ENCODE measurements at regions not wholly inside any gene's neighbourhood (a gene's known extent, or its start where the extent isn't known, plus 50 kb on each side); places are given as distances from the start of the nearest gene placed in this dataset.

DNA sequence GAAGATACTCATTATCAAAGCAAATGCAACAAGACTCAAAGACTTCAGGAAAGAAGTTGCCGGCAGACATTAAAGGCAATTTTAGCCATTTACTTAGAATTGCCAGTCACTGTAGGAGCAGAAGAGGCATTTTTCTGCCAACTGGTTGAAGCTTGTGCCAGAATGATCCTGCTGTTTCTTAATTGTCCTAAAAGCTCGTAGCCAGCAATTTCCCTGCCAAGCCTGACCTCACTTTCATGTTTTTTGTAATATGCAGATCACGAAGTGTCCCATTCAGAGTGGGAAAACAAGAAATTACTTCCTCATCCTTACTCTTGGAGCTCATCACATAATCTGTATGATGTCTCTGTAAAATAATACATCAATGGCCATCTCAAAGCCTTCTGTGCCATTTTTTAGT, 130.9 kb upstream of the ANKRD1 start:
- H3K27ac ChIP-seq (ENCODE audit: low read length): no peak overlapping the region
- no peak for DNase-seq (ENCODE audit: low read depth, low spot score)
- no peak overlapping the region for H3K4me3 ChIP-seq (ENCODE audit: low read length)
- H3K36me3 ChIP-seq (ENCODE audit: control insufficient read depth, insufficient read depth, low read length): no peaks in the 10 kb centered on the region
- H3K9me3 ChIP-seq (ENCODE audit: control insufficient read depth, insufficient read depth, low read length): no peaks in the 10 kb centered on the region
- no peaks in the 10 kb centered on the region for H3K27me3 ChIP-seq (ENCODE audit: control insufficient read depth, insufficient read depth, low read length)
- no CpG with 5 or more reads among the region's 3 CpGs for WGBS (ENCODE audit: insufficient coverage, insufficient read length)
- H3K4me1 ChIP-seq (ENCODE audit: control insufficient read depth, insufficient read depth, low read length): no peaks in the 10 kb centered on the region

DNA sequence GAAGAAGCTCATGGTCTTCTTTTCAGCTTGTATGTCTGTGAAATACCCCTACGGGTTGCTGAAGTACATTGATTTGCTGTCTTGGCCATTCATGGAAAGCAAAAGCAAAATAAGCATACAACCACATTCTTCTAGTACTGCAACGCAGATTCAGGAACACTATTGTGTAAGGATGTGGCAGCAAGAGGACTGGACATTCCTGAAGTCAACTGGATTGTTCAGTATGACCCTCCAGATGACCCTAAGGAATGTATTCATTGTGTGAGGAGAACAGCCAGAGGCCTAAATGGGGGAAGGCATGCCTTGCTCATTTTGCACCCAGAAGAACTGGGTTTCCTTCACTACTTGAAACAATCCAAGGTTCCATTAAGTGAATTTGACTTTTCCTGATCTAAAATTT, 133.4 kb upstream of the ANKRD1 start:
- H3K27me3 ChIP-seq (ENCODE audit: control insufficient read depth, insufficient read depth, low read length): no peaks in the 10 kb centered on the region
- no peak overlapping the region for H3K27ac ChIP-seq (ENCODE audit: low read length)
- H3K9me3 ChIP-seq (ENCODE audit: control insufficient read depth, insufficient read depth, low read length): no peaks in the 10 kb centered on the region
- H3K4me1 ChIP-seq (ENCODE audit: control insufficient read depth, insufficient read depth, low read length): no peaks in the 10 kb centered on the region
- no peak overlapping the region for H3K4me3 ChIP-seq (ENCODE audit: low read length)
- no CpG with 5 or more reads among the region's 2 CpGs for WGBS (ENCODE audit: insufficient coverage, insufficient read length)
- no peak for DNase-seq (ENCODE audit: low read depth, low spot score)
- no peaks in the 10 kb centered on the region for H3K36me3 ChIP-seq (ENCODE audit: control insufficient read depth, insufficient read depth, low read length)

DNA sequence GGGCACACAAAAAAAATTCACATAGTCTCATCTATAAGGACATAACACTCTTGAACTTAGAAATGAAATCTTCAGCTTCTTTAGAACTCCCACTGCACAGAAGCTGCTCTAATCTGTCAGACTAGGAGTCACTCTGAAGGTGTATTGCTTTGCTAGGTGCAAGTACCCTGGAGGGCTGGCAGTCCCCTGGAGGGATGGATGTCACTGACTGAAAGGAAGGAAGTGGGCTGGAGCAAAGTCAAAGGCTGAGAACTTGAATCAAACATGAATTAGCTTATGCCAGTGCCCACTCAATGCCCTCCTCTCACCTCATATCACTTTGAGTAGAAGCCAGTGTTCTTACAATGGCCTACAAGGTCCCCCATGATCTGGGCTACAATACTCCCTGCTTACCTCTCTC, 140.3 kb upstream of the ANKRD1 start:
- no peak overlapping the region for H3K4me3 ChIP-seq (ENCODE audit: low read length)
- no peak for DNase-seq (ENCODE audit: low read depth, low spot score)
- H3K9me3 ChIP-seq (ENCODE audit: control insufficient read depth, insufficient read depth, low read length): no peaks in the 10 kb centered on the region
- H3K36me3 ChIP-seq (ENCODE audit: control insufficient read depth, insufficient read depth, low read length): no peaks in the 10 kb centered on the region
- H3K27ac ChIP-seq (ENCODE audit: low read length): no peak overlapping the region
- no peaks in the 10 kb centered on the region for H3K4me1 ChIP-seq (ENCODE audit: control insufficient read depth, insufficient read depth, low read length)
- H3K27me3 ChIP-seq (ENCODE audit: control insufficient read depth, insufficient read depth, low read length): no peaks in the 10 kb centered on the region

DNA sequence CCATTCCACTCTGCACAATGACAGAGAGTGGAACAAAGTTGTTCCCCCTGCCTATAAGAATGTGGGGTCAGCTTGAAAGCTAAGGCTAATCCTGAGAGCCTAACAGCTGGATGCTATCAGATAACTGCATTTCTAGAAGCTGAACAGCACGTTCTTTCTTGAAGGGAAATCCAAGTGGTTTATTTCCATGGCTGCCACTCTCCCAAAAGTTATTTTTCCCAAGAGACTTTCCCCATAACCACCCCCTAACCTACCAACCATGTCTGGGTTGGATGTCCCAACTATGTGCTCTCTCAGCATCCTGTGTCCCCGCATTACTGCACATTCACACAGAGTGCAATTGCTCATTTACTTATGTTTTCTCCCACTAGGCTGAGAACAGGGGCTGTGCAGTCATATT, 140.7 kb upstream of the ANKRD1 start:
- Histone ChIP-seq H3K9me3 (ENCODE audit: control insufficient read depth, insufficient read depth, low read length) (no peaks in the 10 kb centered on the region), H3K4me3 (ENCODE audit: low read length) (no peak overlapping the region), H3K36me3 (ENCODE audit: control insufficient read depth, insufficient read depth, low read length) (no peaks in the 10 kb centered on the region), H3K27me3 (ENCODE audit: control insufficient read depth, insufficient read depth, low read length) (no peaks in the 10 kb centered on the region), H3K27ac (ENCODE audit: low read length) (no peak overlapping the region), H3K4me1 (ENCODE audit: control insufficient read depth, insufficient read depth, low read length) (no peaks in the 10 kb centered on the region)
- DNase-seq (ENCODE audit: low read depth, low spot score): no peak
- no CpG with 5 or more reads among the region's 2 CpGs for WGBS (ENCODE audit: insufficient coverage, insufficient read length)

DNA sequence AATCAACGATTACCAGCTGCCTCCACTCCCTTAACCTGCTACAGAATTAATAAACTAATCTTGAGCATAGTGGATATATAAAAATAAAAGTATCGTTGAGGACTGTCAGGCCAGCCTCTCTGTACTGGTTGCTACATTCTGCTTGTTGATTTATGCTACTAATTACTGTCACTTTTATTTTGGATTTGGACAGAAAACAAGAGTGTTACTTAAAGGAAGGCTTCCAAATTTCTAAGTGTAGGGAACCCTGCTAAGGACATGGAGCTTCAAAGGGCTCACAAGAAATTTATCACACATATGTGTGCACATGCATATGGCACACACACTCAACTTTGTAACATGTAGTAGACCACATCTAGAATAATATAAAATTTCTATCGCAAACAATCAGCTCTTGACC, 141.2 kb upstream of the ANKRD1 start:
- Histone ChIP-seq H3K4me1 (ENCODE audit: control insufficient read depth, insufficient read depth, low read length) (no peaks in the 10 kb centered on the region), H3K27ac (ENCODE audit: low read length) (no peak overlapping the region), H3K9me3 (ENCODE audit: control insufficient read depth, insufficient read depth, low read length) (no peaks in the 10 kb centered on the region), H3K4me3 (ENCODE audit: low read length) (no peak overlapping the region), H3K27me3 (ENCODE audit: control insufficient read depth, insufficient read depth, low read length) (no peaks in the 10 kb centered on the region), H3K36me3 (ENCODE audit: control insufficient read depth, insufficient read depth, low read length) (no peaks in the 10 kb centered on the region)
- WGBS (ENCODE audit: insufficient coverage, insufficient read length): no CpG with 5 or more reads among the region's 3 CpGs
- DNase-seq (ENCODE audit: low read depth, low spot score): no peak

DNA sequence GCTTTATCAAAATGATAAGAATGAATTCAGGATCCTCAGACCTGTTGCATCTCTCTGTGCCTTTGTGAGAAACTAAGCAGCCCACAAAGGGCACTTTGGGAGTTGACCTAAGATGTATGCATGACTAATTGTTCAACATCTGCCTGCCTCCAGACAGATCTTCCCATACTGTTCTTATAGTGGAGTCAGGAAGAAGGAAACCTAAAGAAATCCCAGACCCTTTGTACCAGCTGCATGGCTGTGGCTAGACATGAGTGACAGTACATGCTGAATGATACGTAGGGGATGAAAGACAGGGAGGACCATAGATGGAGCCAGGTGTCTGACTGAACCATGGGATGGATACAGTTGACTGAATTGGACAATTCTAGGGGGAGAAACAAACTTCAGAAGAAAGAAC, 148.7 kb upstream of the PCGF5 start:
- no peak overlapping the region for H3K4me3 ChIP-seq (ENCODE audit: low read length)
- no peak for DNase-seq (ENCODE audit: low read depth, low spot score)
- WGBS (ENCODE audit: insufficient coverage, insufficient read length): no CpG with 5 or more reads among the region's 1 CpG

DNA sequence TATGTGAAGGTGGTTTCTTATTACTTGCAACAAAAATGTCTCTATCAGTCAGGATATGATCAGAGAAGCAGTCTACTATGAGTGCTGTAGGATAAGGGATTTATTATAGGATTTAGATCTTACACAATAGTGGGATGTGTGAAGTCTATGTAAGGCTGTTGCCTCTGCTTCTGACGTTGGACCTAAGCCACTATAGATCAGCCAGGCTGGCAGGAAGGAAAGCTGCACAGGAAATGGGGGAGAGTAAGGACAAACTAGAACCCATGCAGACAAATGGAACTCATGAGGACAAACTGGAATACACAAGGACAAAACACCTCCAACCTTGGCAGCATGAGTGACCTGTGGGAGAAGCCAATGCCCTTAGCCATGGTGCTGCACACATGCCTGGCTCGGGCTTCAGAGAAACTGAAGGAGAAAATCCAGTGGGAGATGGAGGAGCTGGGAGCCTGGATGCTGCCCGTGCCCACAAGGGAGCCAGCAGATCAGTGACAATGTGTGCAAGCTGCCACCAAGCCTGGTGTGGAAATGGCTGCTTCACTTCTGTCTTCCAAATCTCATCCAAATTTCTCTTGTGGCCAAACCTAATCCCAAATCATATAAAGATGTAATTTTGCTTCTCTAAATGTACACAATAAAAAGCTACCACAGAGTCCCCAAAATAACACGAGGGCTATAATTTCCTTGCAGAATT, 147.0 kb upstream of the PCGF5 start:
- Histone ChIP-seq H3K4me3 (ENCODE audit: low read length) (no peak overlapping the region), H3K27ac (ENCODE audit: low read length) (no peak overlapping the region), H3K36me3 (ENCODE audit: control insufficient read depth, insufficient read depth, low read length) (no peaks in the 10 kb centered on the region), H3K9me3 (ENCODE audit: control insufficient read depth, insufficient read depth, low read length) (no peaks in the 10 kb centered on the region), H3K4me1 (ENCODE audit: control insufficient read depth, insufficient read depth, low read length) (no peaks in the 10 kb centered on the region), H3K27me3 (ENCODE audit: control insufficient read depth, insufficient read depth, low read length) (no peaks in the 10 kb centered on the region)
- WGBS (ENCODE audit: insufficient coverage, insufficient read length): no CpG with 5 or more reads among the region's 4 CpGs
- no peak for DNase-seq (ENCODE audit: low read depth, low spot score)

More for the DNA sequence above, 148.7 kb upstream of the PCGF5 start:
- Histone ChIP-seq H3K27ac (ENCODE audit: low read length) (no peak overlapping the region), H3K4me1 (ENCODE audit: control insufficient read depth, insufficient read depth, low read length) (no peaks in the 10 kb centered on the region), H3K27me3 (ENCODE audit: control insufficient read depth, insufficient read depth, low read length) (no peaks in the 10 kb centered on the region), H3K36me3 (ENCODE audit: control insufficient read depth, insufficient read depth, low read length) (no peaks in the 10 kb centered on the region), H3K9me3 (ENCODE audit: control insufficient read depth, insufficient read depth, low read length) (no peaks in the 10 kb centered on the region)

DNA sequence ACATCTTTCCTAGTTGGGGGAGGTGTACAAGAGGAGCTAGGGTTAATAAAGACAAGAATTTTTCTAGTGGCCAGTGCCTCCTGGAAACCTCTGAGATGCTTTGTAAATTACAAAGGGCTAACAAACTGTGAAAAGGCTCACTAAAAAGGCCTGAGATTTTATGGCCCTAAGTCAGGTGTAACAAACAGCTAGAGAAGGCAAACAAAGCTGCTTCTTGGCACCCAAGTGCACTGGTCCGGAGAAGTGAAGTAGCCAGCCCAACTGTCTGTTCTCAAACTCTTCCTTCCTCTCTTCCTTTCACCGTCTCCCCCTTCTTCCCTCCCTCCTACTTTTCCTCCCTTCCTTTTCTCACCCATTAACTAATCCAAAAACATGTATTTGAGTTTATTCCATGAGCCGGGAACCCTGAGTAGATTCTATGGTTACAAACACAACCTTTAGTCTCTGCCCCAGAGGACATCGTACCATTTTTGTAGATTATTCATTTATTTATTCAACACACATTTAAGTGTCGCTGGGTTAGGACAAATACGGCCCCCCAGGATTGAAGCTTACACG, 143.4 kb upstream of the PCGF5 start:
- DNase-seq (ENCODE audit: low read depth, low spot score): no peak
- H3K36me3 ChIP-seq (ENCODE audit: control insufficient read depth, insufficient read depth, low read length): no peaks in the 10 kb centered on the region

DNA sequence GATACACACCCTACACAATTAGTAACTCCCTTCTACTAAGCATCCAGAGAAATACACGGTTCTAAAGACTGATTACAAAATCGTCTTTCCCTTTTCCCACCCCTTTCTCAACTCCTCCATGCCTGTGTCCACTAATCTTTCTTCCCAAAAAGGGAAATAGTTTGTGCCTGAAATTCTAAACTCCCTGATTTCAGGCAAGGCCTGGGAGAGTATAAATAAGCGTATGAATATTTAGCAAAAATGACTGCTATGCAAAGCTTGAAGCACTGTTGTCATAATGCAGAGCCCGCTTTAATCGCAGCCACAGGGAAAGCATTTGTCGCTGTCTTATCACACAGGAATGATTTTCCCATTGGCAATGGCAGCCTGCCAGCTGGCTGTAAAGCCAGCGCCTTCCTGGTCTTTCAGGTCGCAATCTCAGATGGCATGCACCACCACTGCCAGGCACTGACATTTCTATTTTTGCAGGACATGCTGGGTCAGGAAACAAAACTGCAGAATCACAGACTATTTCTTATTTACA, 142.9 kb upstream of the PCGF5 start:
- Histone ChIP-seq H3K27ac (ENCODE audit: low read length) (no peak overlapping the region), H3K9me3 (ENCODE audit: control insufficient read depth, insufficient read depth, low read length) (no peaks in the 10 kb centered on the region), H3K27me3 (ENCODE audit: control insufficient read depth, insufficient read depth, low read length) (no peaks in the 10 kb centered on the region), H3K4me1 (ENCODE audit: control insufficient read depth, insufficient read depth, low read length) (no peaks in the 10 kb centered on the region), H3K4me3 (ENCODE audit: low read length) (no peak overlapping the region), H3K36me3 (ENCODE audit: control insufficient read depth, insufficient read depth, low read length) (no peaks in the 10 kb centered on the region)
- no CpG with 5 or more reads among the region's 8 CpGs for WGBS (ENCODE audit: insufficient coverage, insufficient read length)
- no peak for DNase-seq (ENCODE audit: low read depth, low spot score)

More for the DNA sequence above, 143.4 kb upstream of the PCGF5 start:
- Histone ChIP-seq H3K9me3 (ENCODE audit: control insufficient read depth, insufficient read depth, low read length) (no peaks in the 10 kb centered on the region), H3K27me3 (ENCODE audit: control insufficient read depth, insufficient read depth, low read length) (no peaks in the 10 kb centered on the region), H3K27ac (ENCODE audit: low read length) (no peak overlapping the region), H3K4me1 (ENCODE audit: control insufficient read depth, insufficient read depth, low read length) (no peaks in the 10 kb centered on the region), H3K4me3 (ENCODE audit: low read length) (no peak overlapping the region)
- 100% methylated on average over 1 of the region's 7 CpGs for WGBS (ENCODE audit: insufficient coverage, insufficient read length)

DNA sequence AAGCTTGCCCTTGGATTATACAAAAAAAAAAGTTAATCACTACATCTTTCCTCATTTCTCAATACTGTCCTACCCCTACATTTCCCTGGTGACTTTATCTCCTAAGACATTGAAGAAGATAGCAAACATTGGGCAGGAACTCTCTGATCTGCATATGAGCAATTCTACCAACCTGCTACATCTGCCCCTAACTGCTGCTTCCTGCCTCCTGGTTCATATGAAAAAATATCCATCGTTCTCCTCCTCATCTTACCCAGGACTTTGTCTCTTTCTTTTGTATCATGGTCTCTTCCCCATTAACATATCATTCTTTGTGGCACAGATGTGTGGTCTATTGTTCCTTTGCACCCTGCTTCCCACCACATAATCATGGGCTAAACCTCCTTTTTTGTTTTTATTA, 139.7 kb upstream of the PCGF5 start:
- no CpG with 5 or more reads among the region's 1 CpG for WGBS (ENCODE audit: insufficient coverage, insufficient read length)
- Histone ChIP-seq H3K36me3 (ENCODE audit: control insufficient read depth, insufficient read depth, low read length) (no peaks in the 10 kb centered on the region), H3K4me3 (ENCODE audit: low read length) (no peak overlapping the region), H3K27me3 (ENCODE audit: control insufficient read depth, insufficient read depth, low read length) (no peaks in the 10 kb centered on the region), H3K27ac (ENCODE audit: low read length) (no peak overlapping the region), H3K4me1 (ENCODE audit: control insufficient read depth, insufficient read depth, low read length) (no peaks in the 10 kb centered on the region), H3K9me3 (ENCODE audit: control insufficient read depth, insufficient read depth, low read length) (no peaks in the 10 kb centered on the region)
- DNase-seq (ENCODE audit: low read depth, low spot score): no peak

DNA sequence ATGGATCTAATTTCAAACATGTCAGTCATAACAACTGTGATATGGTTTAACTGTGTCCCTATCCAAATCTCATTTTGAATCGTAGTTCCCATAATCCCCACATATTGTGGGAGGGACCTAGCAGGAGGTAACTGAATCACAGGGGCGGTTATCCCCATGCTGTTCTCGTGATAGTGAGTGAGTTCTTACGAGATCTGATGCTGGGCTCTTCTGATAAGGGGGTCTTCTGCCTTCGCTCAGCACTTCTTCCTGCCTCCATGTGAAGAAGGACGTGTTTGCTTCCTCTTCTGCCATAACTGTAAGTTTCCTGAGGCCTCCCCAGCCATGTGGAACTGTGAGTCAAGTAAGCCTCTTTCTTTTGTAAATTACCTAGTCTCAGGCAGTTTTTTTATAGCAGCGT, 138.0 kb upstream of the PCGF5 start:
- Histone ChIP-seq H3K27ac (ENCODE audit: low read length) (no peak overlapping the region), H3K4me1 (ENCODE audit: control insufficient read depth, insufficient read depth, low read length) (no peaks in the 10 kb centered on the region), H3K36me3 (ENCODE audit: control insufficient read depth, insufficient read depth, low read length) (no peaks in the 10 kb centered on the region), H3K9me3 (ENCODE audit: control insufficient read depth, insufficient read depth, low read length) (no peaks in the 10 kb centered on the region), H3K4me3 (ENCODE audit: low read length) (no peak overlapping the region), H3K27me3 (ENCODE audit: control insufficient read depth, insufficient read depth, low read length) (no peaks in the 10 kb centered on the region)
- DNase-seq (ENCODE audit: low read depth, low spot score): no peak
- no CpG with 5 or more reads among the region's 7 CpGs for WGBS (ENCODE audit: insufficient coverage, insufficient read length)

Data from iPS DF 6.9 (cell line).